ENCODE measurements at regions not wholly inside any gene's neighbourhood (a gene's known extent, or its start where the extent isn't known, plus 50 kb on each side); places are given as distances from the start of the nearest gene placed in this dataset.
"Not testable (repeated sequence)": the region's sequence is repeated elsewhere in the genome, so short reads cannot be mapped to it uniquely, and the experiment has no call there.

DNA sequence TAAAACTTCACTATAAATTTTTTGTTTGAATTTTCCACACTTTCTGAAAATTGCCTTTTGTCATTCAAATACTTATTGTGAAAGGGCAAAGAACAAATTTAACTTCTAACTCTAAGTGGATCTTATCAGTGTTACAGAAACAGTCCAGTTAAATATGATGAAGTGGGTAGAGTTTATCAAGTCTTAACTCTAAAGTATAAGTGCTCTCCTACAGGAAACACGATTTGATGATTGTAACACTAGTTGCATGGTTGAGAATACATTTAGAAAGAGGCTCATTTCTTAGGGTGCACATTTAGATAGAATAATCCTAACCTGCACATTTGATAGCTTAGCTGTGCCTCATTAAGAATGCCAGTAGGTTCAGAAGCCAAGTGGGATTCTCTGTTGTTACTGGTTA lies 838.3 kb upstream of the ATXN7L3B start:
- DNase-seq (ENCODE audit: low spot score) = no peak

DNA sequence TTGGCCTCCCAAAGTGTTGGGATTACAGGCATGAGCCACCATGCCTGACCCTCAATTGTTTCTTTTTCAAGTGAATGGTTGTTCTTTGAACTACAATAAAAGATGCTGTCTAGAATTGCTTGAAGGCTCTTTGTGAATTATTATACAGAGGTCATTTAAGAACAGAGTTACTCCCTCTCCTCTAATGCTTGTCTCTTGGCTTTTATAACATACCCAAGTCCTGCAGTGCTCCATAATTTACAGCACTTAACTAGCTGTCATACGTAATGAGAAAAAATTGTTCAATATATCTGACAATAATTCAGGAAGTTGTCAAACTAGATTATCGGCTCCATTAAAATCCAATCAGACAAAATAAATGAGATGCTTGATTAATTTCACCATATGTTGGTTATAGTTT lies 823.0 kb upstream of the ATXN7L3B start:
- no peak for DNase-seq (ENCODE audit: low spot score)

GRCh38 chr12:73716143-73716542 lies 821.5 kb upstream of the ATXN7L3B start:
- DNase-seq (ENCODE audit: low spot score) = not testable (repeated sequence)

GRCh38 chr12:73719223-73719622 lies 818.4 kb upstream of the ATXN7L3B start:
- DNase-seq (ENCODE audit: low spot score) = no peak

GRCh38 chr12:73726881-73727280 lies 810.8 kb upstream of the ATXN7L3B start:
- no peak for DNase-seq (ENCODE audit: low spot score)

DNA sequence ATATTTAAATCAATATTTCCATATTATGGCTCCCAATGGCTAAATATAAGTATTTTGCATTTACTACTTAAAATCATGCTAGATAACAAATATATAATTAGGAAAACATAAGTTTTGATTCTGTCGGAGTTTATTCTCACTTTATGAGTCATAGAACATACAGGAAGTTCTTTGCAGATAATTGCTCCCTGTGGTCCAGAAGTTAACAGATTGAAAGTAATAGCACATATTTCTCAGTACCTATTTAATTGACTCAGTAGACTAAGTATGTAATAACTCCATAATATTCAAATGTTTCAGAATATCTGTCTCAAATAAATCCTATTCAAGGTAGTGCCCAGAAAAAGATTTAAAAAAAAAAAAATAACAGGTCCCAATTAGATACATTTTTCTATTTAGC lies 806.0 kb upstream of the ATXN7L3B start:
- no peak for DNase-seq (ENCODE audit: low spot score)

DNA sequence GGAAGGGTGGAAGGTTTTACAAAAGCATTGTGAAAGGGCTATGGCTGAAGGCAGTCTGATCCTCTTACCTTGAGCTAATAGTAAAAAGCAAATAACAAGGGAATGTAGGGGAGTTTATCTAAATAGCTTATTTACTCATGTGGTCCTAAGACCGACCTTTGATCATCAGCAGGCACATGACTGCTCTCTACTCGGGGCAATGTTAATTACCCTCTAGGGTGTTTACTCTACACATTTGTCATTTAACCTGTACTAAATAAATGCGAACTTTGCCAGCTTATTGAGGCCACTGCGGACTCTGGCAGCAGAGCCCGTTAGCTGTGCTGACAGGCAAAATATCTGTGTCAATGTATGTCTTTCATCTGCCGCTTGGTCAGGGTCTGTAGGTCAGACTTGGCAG lies 768.3 kb upstream of the ATXN7L3B start:
- DNase-seq (ENCODE audit: low spot score) = peak; percentile 3

GRCh38 chr12:73798523-73798922 lies 739.1 kb upstream of the ATXN7L3B start:
- DNase-seq (ENCODE audit: low spot score) = no peak

GRCh38 chr12:73815072-73815645 lies 722.5 kb upstream of the ATXN7L3B start:
- DNase-seq (ENCODE audit: low spot score) = no peak

- no peak for DNase-seq (ENCODE audit: low spot score)
These were observed 720.5 kb upstream of the ATXN7L3B start for GRCh38 chr12:73817161-73817560.

GRCh38 chr12:73833746-73834145 lies 703.9 kb upstream of the ATXN7L3B start:
- no peak for DNase-seq (ENCODE audit: low spot score)

GRCh38 chr12:73841963-73842362 lies 695.7 kb upstream of the ATXN7L3B start:
- no peak for DNase-seq (ENCODE audit: low spot score)

GRCh38 chr12:73863546-73863945 lies 674.1 kb upstream of the ATXN7L3B start:
- no peak for DNase-seq (ENCODE audit: low spot score)

DNA sequence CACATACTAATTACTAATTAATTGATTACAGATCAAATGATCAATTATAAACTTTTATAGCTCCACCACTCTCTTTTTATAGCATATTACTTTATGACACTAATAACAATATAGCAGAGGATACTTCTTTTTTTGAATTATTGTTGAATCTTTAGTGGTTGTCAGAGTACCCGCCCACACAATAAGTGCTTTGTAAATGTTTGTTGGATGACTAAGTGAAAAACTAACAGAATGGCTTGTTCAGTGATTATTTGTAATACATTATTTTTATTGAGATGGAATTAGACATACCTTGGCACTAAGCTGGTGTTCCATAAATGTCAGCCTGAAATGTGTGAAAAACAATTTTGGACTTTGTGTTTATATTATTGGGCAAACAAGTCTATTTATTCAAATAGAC lies 670.5 kb upstream of the ATXN7L3B start:
- DNase-seq (ENCODE audit: low spot score) = no peak

GRCh38 chr12:73877291-73877690 lies 660.3 kb upstream of the ATXN7L3B start:
- not testable (repeated sequence) for DNase-seq (ENCODE audit: low spot score)

GRCh38 chr12:73892201-73892600 lies 645.4 kb upstream of the ATXN7L3B start:
- DNase-seq (ENCODE audit: low spot score) = no peak

DNA sequence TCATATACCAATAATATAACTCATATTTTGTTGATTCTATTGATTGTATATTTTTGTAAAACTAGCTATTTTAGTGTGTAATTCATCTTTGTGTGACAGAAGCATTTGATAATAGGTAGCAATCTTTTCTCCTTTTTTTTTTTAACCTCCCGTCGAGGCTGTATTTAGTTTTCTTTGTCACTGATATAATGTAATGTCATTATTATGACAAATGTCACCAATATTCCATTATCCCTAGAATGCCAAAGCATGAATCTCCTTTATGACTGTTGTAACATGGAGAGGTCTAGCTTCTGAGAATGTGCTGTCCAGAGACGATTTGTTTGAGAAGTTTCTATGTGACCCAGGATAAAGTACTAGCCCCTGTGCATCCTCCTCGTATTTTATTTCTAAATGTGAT lies 639.0 kb upstream of the ATXN7L3B start:
- no peak for DNase-seq (ENCODE audit: low spot score)

DNA sequence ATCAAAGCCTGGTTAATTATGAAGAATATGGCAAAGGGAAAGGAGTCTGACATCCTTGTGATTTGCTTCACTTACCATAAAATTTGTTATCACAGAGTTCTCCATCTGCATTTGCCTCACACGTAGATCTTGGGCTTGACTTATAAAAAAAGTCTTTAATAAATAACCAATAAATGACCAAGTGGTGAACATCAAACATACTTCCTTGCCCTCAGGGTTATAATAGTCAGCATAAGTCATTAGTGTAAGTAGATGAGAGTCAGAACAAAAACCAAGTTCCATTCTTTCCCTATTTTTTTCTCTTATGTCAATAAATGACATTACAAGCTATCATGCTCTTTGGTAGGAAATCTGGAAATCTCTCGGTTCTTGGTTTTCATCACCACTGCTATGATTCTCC lies 635.4 kb upstream of the ATXN7L3B start:
- DNase-seq (ENCODE audit: low spot score) = no peak

DNA sequence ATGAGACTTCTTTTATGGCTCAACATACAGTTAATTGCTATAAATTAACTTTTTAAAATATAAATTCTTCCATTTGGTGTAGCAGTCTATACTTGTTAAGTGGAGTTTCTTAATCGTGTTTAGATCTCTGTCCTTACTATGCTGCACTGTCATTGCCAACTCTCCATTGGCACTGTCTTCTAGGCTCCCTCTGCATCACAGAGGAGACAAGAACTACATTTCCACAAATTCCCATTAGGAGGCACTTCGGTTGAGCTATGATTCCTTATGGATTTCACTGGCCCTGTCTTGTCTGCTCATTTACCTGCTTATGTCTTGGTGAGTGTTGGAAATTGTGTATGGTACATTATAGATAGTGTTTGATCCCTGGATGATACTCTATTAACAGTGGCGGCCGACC lies 630.9 kb upstream of the ATXN7L3B start:
- no peak for DNase-seq (ENCODE audit: low spot score)

DNA sequence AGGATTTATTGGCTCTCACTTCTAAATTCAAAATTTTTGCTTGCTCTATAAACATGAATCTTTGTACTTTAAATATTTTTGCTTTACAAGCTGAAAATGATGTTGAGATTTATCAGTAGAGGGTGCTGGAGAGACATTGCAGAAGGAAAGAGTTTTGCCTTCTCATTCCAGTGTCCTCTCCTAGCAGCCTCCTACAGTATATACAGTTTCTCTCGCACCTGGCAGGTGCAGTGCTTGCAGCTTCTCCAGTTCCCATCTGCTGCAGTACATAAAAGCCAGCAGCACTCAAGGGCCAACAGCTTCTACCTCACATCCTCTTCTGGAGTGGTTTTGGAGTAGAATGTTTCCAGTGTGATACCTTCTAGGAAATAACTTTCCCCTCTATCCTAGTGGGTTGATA lies 601.8 kb upstream of the ATXN7L3B start:
- no peak for DNase-seq (ENCODE audit: low spot score)

DNA sequence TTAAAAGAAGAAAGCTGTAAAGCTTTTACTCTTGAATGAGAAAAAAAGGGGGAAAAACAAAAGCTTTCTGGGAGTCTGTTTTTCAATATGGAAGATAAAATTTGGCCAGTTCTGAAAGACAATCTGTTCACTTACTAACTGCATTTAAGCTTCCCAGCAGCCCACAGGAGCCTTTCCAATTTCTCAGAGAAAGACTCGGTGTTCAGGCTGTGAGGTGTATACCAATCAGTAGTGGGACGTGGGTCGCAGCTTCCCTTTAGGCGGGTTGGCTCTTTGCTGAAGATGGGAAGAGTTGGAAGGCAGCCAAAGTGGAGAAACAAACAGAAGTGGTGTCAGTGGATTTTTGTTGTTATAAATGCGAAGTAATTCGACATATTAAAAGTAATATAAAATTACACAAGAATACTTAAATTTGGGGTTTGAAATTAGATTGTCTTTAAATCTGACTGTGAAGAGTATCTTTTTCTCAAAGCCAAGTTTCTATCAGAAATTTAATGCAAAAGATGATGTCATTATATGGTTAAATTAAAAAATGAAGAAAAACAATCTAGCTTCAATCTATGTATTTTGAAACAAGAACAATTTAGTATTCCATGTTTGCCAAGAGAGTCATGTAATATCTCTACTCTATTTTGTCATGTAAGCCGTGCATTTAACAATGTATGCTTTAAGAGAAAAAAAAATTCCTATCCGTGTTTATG lies 590.2 kb upstream of the ATXN7L3B start:
- no peak for DNase-seq (ENCODE audit: low spot score)

GRCh38 chr12:73950507-73950906 lies 587.1 kb upstream of the ATXN7L3B start:
- no peak for DNase-seq (ENCODE audit: low spot score)

GRCh38 chr12:73951956-73952703 lies 585.5 kb upstream of the ATXN7L3B start:
- no peak for DNase-seq (ENCODE audit: low spot score)

Data from HuH-7.5 (cell line).